Neuron (in vitro differentiated cells): ENCODE measurements at regions not wholly inside any gene's neighbourhood (a gene's known extent, or its start where the extent isn't known, plus 50 kb on each side); places are given as distances from the start of the nearest gene placed in this dataset.

Experiments
- H2AFZ ChIP-seq: one replicate; pipeline ENCODE4 v1.6.1; 2013; ENCODE audit warnings: low read depth, mild to moderate bottlenecking, inconsistent platforms, low read length, moderate library complexity
- H3K27me3 ChIP-seq: one replicate; pipeline ENCODE4 v1.6.1; 2013; ENCODE audit warnings: low read length; ENCODE audit not compliant: insufficient read depth
- H3K36me3 ChIP-seq: one replicate; pipeline ENCODE4 v1.6.1; 2013; ENCODE audit warnings: low read length; ENCODE audit not compliant: insufficient read depth
- H3K4me1 ChIP-seq: one replicate; pipeline ENCODE4 v1.6.1; 2013; ENCODE audit warnings: low read length; ENCODE audit not compliant: insufficient read depth
- H3K4me3 ChIP-seq: 2 replicates; pipeline ENCODE4 v1.5.1; 2013; ENCODE audit warnings: mild to moderate bottlenecking, low read length, moderate library complexity
- H3K9me3 ChIP-seq: one replicate; pipeline ENCODE4 v1.6.1; 2013; ENCODE audit warnings: low read length

DNA sequence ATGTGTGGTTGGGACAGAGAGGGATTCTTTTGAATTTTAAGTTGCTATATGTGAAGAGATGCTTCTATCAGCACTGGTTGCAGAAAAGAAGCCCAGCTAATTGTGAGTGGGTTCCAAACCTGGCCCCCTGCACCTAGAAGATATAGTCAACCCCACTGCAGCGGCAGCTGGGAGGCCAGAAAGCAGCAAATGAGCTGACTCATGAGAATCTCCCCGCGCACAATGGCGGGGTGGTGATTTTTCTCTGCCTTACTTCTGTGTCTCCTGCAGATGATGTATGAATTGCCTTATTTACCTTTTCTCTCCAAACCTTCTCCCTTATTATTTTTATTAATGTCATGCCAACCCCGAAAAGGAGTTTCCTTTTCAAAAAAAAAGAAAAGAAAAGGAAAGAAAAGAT lies 89.7 kb downstream of the MAF start:
- H3K9me3 ChIP-seq = no peaks in the 10 kb centered on the region
- no peak overlapping the region for H2AFZ ChIP-seq
- no peaks in the 10 kb centered on the region for H3K4me1 ChIP-seq
- H3K4me3 ChIP-seq = no peak overlapping the region
- no peaks in the 10 kb centered on the region for H3K36me3 ChIP-seq
- H3K27me3 ChIP-seq = no peaks in the 10 kb centered on the region

DNA sequence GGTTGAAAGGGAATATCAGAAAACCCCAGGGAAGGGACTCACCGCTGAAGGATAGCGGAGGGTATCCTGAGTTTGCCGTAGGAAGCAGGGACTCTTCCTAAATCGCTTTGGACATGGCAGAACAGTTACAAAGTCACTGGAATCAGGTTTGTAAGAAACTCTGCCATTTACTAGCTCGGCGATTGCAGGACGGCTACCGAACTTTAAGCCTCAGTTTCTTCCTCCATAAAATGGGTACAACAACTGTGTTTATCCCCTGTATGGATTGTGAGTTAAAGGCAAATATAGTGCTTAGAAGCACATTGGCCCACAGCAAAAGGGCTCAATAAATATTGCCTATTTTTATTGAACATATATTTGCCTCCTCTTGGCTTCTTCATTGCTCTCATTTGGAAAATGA lies 90.6 kb downstream of the MAF start:
- Histone ChIP-seq H2AFZ (no peak overlapping the region), H3K27me3 (peaks cover 3% of the 10 kb centered on the region), H3K4me3 (no peak overlapping the region), H3K4me1 (no peaks in the 10 kb centered on the region), H3K9me3 (no peaks in the 10 kb centered on the region), H3K36me3 (no peaks in the 10 kb centered on the region)

DNA sequence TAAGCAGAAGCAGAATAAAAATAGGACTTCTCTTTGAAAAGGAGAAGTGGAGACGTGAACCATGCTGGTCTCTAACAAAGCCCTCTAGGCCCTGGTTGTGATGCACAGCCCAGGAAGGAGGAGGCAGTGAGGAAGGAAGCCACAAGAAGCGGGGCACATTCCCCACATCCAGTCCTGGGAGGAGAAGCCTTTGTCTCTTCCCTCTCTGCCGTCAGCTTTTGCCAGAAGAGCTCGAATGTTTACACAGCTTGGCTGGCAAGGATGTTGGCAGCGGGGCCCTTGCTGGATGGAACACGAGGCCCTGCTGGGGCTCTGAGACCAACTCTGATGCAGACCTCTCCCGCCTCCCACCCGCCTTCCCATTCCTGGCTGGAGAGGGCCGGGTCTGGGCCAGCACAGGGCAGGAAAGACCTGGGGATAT lies 91.3 kb downstream of the MAF start:
- Histone ChIP-seq H3K4me3 (no peak overlapping the region), H3K9me3 (no peaks in the 10 kb centered on the region), H2AFZ (no peak overlapping the region), H3K27me3 (peaks cover 3% of the 10 kb centered on the region), H3K36me3 (no peaks in the 10 kb centered on the region), H3K4me1 (no peaks in the 10 kb centered on the region)

DNA sequence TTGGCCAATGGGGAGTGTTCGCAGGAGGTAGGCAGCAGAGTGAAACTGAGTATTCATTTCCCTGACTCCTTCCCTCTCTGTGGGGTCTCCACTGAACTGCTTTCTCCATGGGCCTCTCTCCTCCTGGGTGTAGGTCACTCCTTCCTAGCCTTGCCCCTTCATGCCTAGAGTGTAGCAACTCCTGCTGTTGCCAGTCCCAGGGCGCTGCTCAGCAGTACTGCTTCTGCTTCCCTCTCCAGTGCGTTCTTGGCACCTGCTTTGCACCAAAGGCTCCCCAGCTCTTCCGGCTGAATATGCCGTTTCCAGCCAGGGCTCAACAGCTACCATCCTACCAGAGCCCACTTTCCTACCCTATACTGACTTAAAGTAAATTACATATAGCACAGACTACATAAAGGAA lies 92.2 kb downstream of the MAF start:
- H3K27me3 ChIP-seq = peaks cover 3% of the 10 kb centered on the region
- H2AFZ ChIP-seq = no peak overlapping the region
- no peaks in the 10 kb centered on the region for H3K4me1 ChIP-seq
- no peak overlapping the region for H3K4me3 ChIP-seq
- no peaks in the 10 kb centered on the region for H3K36me3 ChIP-seq
- H3K9me3 ChIP-seq = no peaks in the 10 kb centered on the region

DNA sequence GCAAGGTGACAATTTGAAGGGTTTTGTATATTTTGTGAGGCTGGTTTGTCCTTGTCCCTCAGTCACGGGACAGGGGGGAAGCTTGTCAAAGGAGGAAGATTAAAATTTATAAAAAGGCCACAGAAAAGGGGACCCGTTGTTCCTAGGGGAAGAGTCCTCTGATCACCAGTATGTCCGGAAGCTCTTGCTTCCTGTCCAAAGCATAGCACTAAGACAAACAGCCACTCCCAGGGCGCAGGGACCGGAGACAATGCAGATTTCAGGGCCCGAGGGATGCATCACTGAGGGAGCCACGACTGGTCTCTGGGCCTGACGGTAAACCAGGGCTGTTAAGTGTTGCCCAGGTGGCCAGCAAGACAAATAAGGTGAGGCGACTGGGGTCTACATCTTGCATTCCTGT lies 95.2 kb downstream of the MAF start:
- Histone ChIP-seq H3K9me3 (no peaks in the 10 kb centered on the region), H3K4me3 (no peak overlapping the region), H3K36me3 (no peaks in the 10 kb centered on the region), H2AFZ (no peak overlapping the region), H3K4me1 (no peaks in the 10 kb centered on the region), H3K27me3 (peaks cover 3% of the 10 kb centered on the region)

DNA sequence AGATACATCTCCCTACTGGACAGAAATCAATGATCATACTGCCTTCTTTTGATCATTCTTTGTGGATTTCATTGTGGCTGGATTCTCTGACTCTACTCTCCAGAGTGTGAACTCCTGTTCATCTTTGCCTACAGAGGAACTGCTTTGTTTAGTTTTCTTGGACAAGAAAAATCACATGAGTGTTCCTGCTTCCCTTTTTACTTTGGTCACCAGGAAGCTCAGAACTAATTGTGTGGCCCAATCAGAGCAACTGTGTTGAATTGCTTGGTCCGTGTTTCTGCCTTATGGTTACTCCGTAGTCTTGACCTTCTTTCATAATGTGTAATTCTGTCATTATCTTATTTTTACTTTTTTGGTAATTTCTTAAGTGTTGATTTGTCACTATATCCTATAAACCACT lies 97.0 kb downstream of the MAF start:
- H3K27me3 ChIP-seq = peaks cover 3% of the 10 kb centered on the region

DNA sequence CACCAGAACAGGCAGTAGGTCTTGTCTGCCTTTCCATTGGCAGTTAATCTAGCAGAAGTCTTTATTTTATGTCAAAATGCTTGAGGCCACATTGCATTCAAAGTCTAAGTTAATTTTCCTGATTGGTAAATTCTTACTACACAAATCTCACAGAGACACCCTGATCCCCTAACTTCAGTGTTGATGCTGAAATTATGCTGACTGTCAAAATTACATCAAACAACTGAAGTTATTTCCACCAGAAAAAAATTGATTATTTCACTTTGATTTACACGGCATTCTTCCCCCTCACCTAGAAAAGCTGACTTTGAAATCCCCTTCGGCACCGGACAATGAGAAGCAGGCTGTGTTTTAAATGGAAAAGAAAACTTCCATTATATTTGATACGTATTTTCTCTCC lies 99.1 kb downstream of the MAF start:
- Histone ChIP-seq H3K36me3 (no peaks in the 10 kb centered on the region), H3K4me3 (no peak overlapping the region), H3K27me3 (peaks cover 3% of the 10 kb centered on the region), H2AFZ (no peak overlapping the region), H3K4me1 (no peaks in the 10 kb centered on the region), H3K9me3 (no peaks in the 10 kb centered on the region)

More for the DNA sequence above, 97.0 kb downstream of the MAF start:
- Histone ChIP-seq H3K36me3 (no peaks in the 10 kb centered on the region), H3K4me3 (no peak overlapping the region), H2AFZ (no peak overlapping the region), H3K9me3 (no peaks in the 10 kb centered on the region), H3K4me1 (no peaks in the 10 kb centered on the region)

DNA sequence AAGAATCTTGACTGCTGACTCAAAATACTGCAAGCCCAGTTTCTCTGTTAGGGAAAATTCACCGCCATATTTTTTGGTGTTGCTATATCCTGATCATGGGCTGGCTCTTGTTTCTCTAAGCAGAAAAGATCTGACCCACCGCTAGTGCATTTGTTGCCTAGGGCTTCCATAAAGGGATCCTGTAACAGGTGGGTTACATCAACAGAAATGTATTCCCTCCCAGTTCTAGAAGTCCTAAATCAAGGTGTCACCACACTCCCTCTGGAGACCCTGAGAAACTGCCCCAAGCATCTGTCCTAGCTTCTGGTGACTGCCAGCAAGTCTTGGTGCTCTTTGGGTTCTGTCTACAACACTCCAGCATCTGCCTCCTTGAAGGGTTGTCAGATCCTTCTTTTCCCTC lies 99.7 kb downstream of the MAF start:
- H3K4me3 ChIP-seq = no peak overlapping the region

DNA sequence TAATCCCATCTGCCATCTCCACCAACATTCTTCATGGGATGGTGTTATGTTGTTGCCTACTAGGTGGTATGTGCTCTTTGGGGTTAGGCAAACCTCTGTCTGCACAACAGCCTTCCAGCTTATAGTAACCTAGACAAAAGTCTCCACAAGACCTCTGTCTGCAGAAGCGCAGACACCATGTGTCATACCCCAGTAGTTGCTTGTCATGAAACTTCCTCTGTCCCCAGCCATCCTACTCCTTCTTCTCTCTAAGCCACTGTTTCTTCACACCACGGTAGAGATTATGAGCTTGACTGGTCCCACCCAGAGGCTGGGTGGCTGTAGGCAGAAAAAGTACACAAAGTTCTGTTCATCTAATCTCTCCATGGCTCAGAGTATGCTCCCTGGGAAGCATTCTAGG lies 100.3 kb downstream of the MAF start:
- H3K27me3 ChIP-seq = no peaks in the 10 kb centered on the region
- no peaks in the 10 kb centered on the region for H3K9me3 ChIP-seq
- H3K4me3 ChIP-seq = no peak overlapping the region
- no peaks in the 10 kb centered on the region for H3K36me3 ChIP-seq
- no peak overlapping the region for H2AFZ ChIP-seq
- H3K4me1 ChIP-seq = no peaks in the 10 kb centered on the region

More for the DNA sequence above, 99.7 kb downstream of the MAF start:
- Histone ChIP-seq H3K4me1 (no peaks in the 10 kb centered on the region), H3K36me3 (no peaks in the 10 kb centered on the region), H3K27me3 (peaks cover 3% of the 10 kb centered on the region), H3K9me3 (no peaks in the 10 kb centered on the region), H2AFZ (no peak overlapping the region)

DNA sequence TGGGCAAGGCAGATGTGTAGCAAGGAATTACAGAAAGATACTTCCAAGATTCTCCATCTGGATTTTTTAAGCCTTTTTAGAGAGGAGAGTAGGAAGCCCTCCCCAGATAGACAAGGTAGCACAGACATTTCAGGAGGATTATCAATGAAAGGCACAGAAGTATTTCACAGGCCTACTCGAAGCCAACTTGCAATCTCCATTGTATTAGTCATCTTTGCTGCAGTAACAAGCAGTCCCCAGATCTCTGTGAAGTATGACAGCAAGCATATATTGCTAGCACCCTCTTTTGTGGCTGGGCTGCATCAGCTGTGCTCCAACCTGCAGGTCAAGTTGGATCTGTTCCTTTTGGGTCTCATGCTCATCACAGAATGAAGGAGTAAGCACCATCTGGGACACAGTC lies 101.6 kb downstream of the MAF start:
- no peaks in the 10 kb centered on the region for H3K36me3 ChIP-seq
- peaks cover 2% of the 10 kb centered on the region for H3K4me1 ChIP-seq
- no peak overlapping the region for H3K4me3 ChIP-seq
- H3K27me3 ChIP-seq = no peaks in the 10 kb centered on the region
- H2AFZ ChIP-seq = no peak overlapping the region
- H3K9me3 ChIP-seq = no peaks in the 10 kb centered on the region

DNA sequence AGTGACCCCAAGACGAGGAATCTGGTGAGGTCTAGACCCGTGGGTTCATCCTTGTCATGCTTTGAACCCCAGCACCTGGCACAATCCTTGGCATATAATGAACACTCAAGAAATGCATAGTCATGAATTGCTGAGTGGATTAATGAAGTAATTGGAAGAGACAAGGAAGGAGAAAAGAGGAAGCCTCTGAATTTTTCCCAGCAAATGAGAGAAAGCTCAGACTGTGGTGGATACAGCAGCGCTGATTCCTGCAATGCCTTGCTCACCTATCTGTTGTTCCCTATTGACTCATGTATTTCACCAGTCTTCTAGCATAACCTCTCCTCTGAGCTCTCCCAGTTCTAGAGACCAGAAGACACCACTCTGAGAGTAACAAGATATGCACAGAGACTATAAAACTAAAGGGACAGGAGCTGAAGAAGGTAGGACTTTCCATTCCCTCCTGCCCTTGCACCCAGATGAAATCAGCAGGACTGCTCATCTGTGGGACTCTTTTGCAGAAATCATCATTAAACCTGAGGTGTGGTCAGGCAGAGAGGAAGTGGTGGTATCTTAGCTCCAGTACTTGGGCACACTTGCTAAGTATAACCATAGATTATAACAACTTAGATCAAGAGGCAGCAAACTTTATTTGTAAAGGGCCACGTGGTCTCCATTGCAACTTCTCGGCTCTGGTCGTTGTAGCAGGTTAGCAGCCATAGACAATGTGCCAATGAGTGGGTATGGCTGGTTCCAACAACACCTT lies 102.8 kb downstream of the MAF start:
- Histone ChIP-seq H3K36me3 (no peaks in the 10 kb centered on the region), H3K4me1 (peaks cover 9% of the 10 kb centered on the region), H3K9me3 (no peaks in the 10 kb centered on the region), H3K4me3 (no peak overlapping the region), H3K27me3 (no peaks in the 10 kb centered on the region), H2AFZ (no peak overlapping the region)

DNA sequence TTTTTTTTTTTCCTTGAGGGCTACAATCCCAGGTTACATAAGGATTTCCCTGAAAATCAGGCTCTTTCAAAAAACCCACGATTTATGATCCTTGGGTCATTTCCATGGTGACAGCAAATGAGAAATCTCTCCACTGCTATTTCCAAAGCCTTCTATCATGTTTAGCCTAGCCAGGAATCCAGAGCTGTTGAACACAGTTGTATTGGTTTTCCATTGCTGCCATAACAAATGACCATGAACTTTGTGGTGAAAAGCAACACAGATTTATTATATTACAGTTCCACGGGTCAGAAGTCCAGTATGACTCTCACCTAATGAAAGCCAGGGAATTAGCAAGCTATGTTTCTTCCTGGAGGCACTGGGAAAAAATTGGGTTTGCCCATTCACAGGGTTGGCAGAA lies 106.6 kb downstream of the MAF start:
- H3K27me3 ChIP-seq = no peaks in the 10 kb centered on the region
- H3K36me3 ChIP-seq = no peaks in the 10 kb centered on the region
- peaks cover 9% of the 10 kb centered on the region for H3K4me1 ChIP-seq
- no peaks in the 10 kb centered on the region for H3K9me3 ChIP-seq
- H3K4me3 ChIP-seq = no peak overlapping the region
- H2AFZ ChIP-seq = no peak overlapping the region

DNA sequence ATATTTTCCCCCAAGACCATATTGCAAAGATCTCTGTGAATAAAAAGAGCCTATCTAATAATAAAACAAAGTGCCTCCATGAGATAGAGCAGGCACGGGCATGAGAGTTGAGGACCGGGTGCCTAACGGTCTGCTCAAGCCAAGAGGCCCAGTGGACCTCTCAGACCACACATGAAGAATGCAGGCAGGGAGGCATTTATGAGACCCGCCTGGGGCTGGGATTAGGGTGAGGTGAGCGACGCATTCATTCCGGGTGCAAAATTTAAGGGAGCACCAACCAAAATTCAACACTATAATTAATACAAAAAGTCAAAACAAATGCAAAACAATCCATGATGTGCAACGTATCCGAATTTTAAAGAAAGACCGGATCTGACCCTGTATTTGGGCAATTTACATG lies 108.5 kb downstream of the MAF start:
- Histone ChIP-seq H3K4me3 (no peak overlapping the region), H2AFZ (no peak overlapping the region), H3K9me3 (no peaks in the 10 kb centered on the region), H3K4me1 (peaks cover 9% of the 10 kb centered on the region), H3K36me3 (no peaks in the 10 kb centered on the region), H3K27me3 (no peaks in the 10 kb centered on the region)

DNA sequence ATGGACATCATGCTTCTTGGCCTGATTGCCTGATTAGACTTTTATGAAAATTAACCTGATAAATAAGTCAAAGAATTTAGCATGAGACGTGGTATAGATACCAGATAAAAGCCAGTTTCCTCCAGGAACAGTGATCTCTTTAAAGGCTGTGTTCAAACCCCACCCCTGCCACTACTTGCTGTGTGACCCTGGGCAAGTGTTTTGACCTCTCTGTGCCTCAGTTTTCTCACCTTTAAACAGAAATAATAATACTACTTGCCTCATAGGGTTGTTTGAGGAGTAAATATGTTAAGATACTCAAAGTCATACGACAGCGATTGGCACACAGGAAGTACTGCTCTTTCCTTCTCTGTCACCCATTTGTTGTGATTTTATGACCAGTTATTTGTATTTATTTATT lies 115.5 kb downstream of the MAF start:
- Histone ChIP-seq H3K36me3 (no peaks in the 10 kb centered on the region), H3K27me3 (peaks cover 2% of the 10 kb centered on the region), H2AFZ (no peak overlapping the region), H3K4me3 (no peak overlapping the region), H3K9me3 (no peaks in the 10 kb centered on the region), H3K4me1 (no peaks in the 10 kb centered on the region)
